Vagina (tissue), 2 donors: ENCODE measurements at regions not wholly inside any gene's neighbourhood (a gene's known extent, or its start where the extent isn't known, plus 50 kb on each side); places are given as distances from the start of the nearest gene placed in this dataset.

Source experiments
- POLR2AphosphoS5 ChIP-seq, 2 donors: sonication (generic); formaldehyde crosslinking; IDR thresholded peaks; one replicate each; pipeline ENCODE4 v1.9.0; 2017; ENCODE audit warnings: antibody characterized with exemption in 2 of 2, mild to moderate bottlenecking in 2 of 2, low read depth in 1 of 2; ENCODE audit not compliant: insufficient read depth in 1 of 2
- TF ChIP-seq, protein P1 (sequence below), 3 experiments: fragments of 450-650 bp in 2 of 3; fragments of 200-600 bp in 1 of 3; sonication (generic) in 1 of 3; IDR thresholded peaks; one replicate each; pipeline ENCODE4 v1.5.1; 2017 to 2019; ENCODE audit warnings: antibody characterized with exemption in 3 of 3, mild to moderate bottlenecking in 2 of 3, moderate library complexity in 2 of 3

DNA sequence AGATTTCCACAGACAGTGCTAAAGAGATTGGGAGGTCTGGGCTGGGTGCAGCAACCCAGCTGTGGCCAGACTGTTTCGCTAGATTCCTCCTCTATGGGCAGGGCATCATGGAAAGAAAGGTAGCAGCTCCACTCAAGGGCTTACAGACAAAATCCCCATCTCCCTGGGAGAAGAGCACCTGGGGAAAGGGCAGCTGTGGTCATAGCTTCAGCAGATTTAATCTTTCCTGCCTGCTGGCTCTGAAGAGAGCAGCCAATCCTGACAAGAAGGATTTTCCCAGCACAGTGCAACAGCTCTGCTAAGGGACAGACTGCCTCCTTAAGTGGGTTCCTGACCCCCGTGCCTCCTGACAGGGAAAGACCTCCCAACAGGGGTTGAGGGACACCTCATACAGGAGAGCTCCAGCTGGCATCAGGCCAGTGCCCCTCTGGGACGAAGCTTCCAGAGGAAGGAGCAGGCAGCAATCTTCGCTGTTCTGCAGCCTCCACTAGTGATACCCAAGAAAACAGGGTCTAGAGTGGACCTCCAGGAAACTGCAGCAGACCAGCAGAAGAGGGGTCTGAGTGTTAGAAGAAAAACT, 1379.3 kb upstream of the ACO1 start:
- TF ChIP-seq, protein P1, sequence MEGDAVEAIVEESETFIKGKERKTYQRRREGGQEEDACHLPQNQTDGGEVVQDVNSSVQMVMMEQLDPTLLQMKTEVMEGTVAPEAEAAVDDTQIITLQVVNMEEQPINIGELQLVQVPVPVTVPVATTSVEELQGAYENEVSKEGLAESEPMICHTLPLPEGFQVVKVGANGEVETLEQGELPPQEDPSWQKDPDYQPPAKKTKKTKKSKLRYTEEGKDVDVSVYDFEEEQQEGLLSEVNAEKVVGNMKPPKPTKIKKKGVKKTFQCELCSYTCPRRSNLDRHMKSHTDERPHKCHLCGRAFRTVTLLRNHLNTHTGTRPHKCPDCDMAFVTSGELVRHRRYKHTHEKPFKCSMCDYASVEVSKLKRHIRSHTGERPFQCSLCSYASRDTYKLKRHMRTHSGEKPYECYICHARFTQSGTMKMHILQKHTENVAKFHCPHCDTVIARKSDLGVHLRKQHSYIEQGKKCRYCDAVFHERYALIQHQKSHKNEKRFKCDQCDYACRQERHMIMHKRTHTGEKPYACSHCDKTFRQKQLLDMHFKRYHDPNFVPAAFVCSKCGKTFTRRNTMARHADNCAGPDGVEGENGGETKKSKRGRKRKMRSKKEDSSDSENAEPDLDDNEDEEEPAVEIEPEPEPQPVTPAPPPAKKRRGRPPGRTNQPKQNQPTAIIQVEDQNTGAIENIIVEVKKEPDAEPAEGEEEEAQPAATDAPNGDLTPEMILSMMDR (IDR thresholded peaks at IDR 0.05): no peak
- TF ChIP-seq POLR2AphosphoS5 (IDR thresholded peaks at IDR 0.05; ENCODE audit: insufficient read depth in 1 of 2, low read depth in 1 of 2): no peak
